Stimulated activated CD8-positive, alpha-beta memory T cell treated with anti-CD3 and anti-CD28 coated beads, Interleukin-12 subunit alpha, Interleukin-12 subunit beta, amount 100 ng/mL, for 1 hour (primary cell): ENCODE measurements at regions not wholly inside any gene's neighbourhood (a gene's known extent, or its start where the extent isn't known, plus 50 kb on each side); places are given as distances from the start of the nearest gene placed in this dataset.
"Not testable (repeated sequence)": the region's sequence is repeated elsewhere in the genome, so short reads cannot be mapped to it uniquely, and the experiment has no call there.

Experiments
- DNase-seq: peaks from one replicate; pipeline ENCODE4 v3.0.0-alpha.2; 2020; ENCODE audit warnings: low read depth

DNA sequence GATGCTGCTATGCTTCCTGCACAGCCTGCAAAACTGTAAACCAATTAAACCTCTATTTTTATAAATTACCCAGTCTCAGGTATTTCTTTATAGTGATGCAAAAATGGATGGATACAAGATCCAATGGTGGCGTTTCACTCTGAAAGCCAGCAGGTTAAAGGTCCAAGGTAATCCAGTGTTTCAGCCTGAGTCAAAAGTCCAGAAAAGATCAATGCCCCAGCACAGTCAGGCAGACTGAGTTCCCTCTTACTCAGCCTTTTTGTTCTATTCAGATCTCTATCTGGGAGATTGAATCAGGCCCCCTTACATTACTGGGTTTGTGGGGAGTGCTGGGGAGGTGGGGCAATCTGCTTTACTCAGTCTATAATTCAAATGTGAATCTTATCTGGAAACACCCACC, 464.5 kb downstream of the GXYLT1 start:
- DNase-seq = no peak

DNA sequence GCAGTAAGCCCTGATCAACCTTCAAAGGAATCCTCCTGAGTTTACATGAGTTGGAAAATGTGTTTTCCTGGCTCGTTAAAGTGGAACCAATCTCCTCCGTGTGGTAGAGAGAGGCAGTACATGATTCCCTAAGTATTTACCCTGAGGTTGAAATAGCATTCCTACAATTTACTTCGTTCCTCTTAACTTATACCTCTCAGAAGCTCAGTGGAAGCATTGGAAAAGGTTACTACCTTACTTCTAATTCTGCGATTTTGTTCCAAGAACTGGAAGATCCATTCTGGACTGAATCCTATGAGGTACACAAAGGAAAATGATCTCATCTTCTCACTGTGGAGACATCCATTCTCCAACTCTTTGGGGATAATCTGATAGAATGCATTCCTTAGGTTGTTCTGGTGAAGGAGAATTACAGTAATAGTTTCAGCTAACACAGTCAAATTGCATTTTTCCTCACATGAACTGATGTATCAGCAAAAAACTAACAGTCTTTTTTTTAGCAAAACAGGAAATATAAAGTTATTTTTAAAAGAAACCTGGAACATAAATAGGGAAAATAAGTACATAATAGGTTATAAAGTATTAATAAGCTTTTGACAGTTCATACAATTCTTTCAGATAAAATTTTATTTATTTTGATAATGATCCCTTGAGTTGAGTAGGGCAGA, 475.6 kb downstream of the PDZRN4 start:
- DNase-seq = no peak

DNA sequence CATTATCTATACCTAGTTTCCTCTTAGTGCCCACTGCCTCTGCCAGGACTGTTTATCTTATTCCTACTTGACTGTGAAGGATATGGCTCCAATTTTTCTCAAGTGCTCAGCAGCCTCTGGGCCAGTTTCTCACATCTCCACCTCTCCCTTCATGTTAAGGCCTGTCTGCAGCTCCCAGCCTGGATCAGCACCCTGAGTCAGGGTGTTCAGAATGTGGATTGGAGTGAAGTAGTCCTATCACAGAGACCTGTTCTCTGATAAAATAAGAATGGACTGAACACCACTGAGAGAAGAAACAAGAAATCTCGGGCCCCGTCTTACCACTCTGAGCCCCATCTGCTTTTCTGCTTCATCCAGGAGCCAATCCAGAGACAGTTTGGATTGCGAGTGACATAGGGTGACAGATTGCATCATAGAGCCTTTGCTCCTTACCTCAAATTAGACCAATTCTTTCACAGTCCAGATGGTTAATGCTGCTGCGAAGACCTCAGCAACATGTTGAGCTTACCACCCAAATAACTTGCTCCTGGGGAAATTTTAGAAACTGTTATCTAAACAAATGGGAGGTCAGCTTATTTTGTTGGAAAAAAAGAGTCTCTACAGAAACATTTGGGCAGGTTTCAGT, 473.1 kb downstream of the PDZRN4 start:
- DNase-seq = no peak

DNA sequence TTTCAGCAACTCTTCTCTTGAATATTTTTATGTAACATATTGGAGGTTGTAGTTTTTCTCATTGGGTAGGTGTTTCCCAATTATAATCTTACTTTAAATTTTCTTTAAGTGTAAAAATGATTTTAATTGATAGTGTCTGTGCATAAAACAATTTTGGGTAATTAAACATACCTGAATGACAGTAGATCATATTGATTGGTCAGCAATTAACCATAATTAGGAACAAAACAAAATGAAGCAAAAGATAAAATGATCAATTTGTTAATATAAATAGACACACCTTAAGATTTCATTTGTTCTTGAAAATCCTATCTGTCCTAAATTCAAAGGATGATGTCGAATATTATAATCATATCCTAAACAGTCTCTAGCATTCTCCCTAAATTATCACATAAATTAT, 468.3 kb downstream of the PDZRN4 start:
- DNase-seq = no peak

DNA sequence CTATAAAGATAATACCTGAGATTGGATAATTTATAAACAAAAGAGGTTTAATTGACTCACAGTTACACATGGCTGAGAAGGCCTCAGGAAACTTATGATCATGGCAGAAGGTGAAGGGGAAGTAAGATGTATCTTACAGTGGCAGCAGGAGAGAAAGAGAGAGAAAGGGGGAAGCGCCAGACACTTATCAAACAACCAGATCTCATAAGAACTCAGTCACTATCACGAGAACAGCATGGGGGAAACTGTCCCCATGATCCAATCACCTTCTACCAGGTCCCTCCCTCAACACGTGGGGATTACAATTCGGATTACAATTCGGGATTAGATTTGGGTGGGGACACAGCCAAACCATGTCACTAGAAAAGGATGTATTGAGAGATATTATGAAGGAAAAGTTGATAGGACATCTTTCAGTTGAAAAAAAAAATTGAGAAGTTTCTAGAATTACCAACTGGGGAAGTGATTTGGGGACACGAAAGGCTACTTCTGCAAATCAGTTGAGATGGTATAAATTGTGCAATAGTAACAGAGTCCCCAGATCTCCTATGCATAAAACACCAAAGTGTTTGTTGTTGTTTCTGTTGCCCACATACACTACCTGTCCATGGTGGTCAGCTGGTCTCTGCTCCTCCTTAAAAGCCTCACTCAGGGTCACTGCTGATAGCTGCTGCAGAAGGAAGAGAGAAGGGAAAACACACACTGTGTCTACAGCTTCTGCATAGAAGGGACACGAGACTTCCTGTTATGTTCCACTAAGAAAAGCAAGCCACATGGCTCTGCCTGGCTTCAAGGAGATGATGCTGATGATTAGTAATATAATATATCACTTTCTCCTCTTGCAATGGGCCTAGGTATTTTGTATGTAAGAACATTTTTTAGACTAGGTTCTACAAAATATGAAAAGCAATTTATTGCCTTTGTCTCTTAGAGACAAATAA, 465.5 kb downstream of the PDZRN4 start:
- DNase-seq = no peak

DNA sequence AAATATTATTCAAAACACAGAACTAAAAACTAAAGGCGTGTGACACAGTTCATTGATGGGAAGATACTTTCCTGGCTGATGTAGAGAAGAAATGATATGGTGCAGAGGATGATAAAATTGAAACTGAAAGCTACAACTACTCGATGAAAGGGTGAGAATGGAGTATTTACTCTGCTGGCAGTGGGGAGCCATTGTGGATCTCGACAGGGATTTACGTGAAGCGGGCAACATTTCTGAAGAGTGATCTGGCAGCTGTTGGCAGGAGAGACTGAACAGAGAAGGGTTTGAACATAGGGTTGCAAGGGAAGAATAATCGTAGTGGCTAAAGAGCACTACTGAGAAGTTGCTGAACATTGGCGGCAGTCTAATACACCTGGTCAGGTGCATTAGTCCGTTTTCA, 464.9 kb downstream of the PDZRN4 start:
- no peak for DNase-seq

DNA sequence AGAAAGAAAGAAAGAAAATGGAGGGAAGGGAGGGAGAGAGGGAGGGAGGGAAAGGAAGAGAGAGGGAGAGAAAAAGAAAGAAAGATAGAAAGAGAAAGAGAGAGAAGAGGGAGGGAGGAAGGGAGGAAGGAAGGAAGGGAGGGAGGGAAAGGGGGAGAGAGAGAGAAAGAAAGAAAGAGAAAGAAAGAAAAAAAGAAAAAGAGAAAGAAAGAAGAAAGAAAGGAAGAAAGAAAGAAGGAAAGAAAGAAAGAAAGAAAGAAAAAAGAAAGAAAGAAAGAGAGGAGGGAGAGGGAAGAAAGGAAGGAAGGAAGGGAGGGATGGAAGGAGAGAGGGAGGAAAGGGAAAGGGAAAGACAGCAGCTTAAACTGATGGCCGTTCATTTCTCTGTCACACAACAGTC, 457.5 kb downstream of the PDZRN4 start:
- no peak for DNase-seq

DNA sequence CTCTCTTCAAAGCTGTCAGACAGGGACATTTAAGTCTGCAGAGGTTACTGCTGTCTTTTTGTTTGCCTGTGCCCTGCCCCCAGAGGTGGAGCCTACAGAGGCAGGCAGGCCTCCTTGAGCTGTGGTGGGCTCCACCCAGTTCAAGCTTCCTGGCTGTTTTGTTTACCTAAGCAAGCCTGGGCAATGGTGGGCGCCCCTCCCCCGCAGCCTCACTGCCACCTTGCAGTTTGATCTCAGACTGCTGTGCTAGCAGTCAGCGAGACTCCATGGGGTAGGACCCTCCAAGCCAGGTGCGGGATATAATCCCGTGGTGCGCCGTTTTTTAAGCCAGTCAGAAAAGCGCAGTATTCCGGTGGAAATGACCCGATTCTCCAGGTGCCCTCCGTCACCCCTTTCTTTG, 454.7 kb downstream of the PDZRN4 start:
- DNase-seq = not testable (repeated sequence)

DNA sequence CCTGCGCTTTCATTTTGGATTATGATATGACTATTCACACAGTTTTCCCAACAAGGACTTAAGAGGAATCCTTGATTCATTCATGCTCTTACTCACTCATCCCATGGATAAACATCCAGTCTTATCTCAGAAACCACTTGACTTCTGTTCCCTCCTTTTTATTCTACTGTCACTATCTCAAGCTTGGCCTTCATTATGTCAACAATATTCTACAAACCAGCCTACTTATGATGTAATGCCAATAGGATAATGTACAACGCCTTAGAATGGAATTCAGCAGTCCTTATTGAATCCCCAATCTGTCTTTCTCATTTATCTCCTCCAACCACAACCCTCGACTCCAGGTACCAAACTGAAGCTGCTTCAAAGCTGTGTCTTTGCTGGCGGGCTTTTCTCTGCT, 448.5 kb downstream of the PDZRN4 start:
- no peak for DNase-seq

DNA sequence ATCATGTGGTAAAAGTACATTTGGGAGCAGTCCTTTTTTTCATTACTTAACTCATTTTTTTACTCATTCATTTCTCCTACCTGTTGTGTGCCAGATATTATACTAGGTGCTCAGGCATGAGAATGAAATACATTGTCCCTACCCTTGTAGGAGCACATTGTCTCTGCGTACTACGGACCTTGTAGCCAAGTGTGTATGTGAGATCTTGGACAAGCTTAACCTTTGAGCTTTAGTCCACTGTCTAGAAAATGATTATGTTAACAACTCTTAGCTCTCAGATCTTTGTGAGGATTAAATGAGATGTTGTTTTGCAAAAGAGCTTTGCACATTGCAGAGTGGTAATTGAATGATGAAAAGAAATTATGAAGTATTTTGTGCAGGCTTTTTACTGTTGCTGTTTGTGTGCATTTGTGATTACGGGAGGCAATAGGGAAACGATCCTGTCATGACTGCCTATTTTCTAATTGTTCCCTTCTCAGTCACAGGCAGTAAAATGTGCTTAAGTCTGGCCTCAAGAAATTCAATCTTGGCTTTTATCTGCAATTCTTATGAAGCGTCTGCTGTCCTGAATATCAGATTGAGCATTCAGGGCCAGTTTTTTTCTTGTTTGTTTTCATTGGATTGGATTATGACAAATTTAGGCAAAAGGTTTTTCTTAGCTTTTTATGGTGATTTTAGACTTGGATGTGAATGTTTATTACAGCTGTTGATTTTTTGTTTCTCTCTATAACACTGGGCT, 447.7 kb downstream of the PDZRN4 start:
- no peak for DNase-seq

DNA sequence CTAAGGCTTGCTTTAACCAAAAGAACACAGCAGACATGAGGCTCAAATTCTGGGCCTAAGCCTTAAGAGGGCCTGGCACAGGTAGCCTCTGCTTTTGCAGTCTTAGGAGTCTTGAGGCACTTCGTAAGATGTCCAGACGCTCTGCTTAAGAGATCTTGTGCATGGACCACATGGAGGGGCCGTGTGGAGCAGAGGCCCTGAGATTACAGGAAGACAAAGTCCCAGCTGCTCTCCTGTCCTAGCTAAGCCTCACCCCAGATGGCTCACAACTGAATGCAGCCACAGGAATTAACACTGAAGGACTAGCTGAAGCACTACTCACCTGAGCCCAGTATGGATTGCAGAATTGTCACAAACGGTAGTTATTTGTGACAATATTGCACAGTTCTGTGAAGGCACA, 446.0 kb downstream of the PDZRN4 start:
- DNase-seq = no peak

DNA sequence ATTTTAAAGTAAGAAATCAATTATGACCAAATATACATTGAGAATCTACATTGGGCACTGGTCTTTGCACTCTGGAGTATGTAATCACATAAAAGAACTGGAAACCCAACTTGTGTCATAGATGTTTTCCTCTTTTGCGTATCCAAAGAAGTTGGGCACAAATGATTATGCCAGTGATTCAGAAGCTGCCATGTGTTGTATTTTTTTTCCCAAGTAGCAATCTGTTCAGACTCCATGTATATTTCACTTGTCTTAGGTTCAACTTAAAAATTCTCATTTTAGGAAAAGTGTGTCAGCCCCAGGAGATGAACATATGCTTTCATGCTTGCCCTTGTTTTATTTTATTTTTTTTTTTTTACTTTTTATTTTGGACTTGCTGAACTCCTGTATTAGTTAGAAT, 441.5 kb downstream of the PDZRN4 start:
- no peak for DNase-seq

DNA sequence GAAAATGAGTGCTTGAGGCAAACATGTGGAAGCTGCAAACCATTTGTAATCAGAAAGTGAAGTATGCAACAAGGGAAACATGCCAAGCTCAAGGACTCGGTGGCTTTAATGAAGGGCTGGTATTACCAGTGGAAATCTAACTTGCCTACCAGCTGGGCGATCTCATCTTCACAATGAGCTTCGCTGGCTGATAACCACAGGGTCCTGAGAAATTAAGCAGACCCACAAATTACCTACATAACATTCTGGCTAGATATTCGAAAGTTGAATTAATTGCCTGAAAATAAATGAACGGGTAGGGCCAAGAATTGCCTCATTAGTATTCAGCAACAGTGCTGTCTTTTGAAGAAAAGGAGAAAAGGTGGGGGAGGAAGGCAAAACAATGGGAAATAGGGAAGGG, 439.4 kb downstream of the PDZRN4 start:
- DNase-seq = no peak

DNA sequence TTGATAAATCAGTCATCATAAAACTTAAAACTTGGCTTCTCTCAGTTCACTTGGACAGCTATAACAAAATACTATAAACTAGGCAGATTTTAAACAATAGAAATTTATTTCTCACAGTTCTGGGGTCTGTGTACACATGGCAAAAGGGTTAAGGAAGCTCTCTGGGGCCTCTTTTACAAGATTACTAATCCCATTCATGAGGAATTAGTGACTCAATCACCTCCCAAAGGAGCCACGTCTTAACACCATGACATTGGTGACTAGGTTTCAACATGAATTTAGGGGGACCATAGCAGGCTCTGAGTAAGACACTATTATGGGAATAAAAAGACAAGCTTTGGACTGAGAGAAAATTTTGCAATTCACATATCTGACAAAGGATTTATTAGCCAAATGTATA, 436.5 kb downstream of the PDZRN4 start:
- no peak for DNase-seq
